SK-N-SH treated with all-trans-retinoic acid at 6 μM for 48 hours (cell line): ENCODE measurements at regions not wholly inside any gene's neighbourhood (a gene's known extent, or its start where the extent isn't known, plus 50 kb on each side); places are given as distances from the start of the nearest gene placed in this dataset.

Source experiments
- ATAC-seq: fragments of 200-7000 bp; cut with Tn5 transposase; 3 replicates; pipeline ENCODE4 v1.9.1; 2020; ENCODE audit warnings: mild to moderate bottlenecking, moderate library complexity
- ARNTL ChIP-seq: fragments of 450-650 bp; formaldehyde crosslinking; IDR thresholded peaks from 2 replicates; pipeline ENCODE4 v1.5.0; 2020; ENCODE audit warnings: low read depth, mild to moderate bottlenecking, moderate library complexity, borderline replicate concordance
- BACH2 ChIP-seq: fragments of 250-450 bp; sonication (Bioruptor Pico); IDR thresholded peaks from 2 replicates; pipeline ENCODE4 v1.9.0; 2021; ENCODE audit warnings: mild to moderate bottlenecking, borderline replicate concordance
- CSRNP3 ChIP-seq: fragments of 250-450 bp; sonication (Bioruptor Pico); IDR thresholded peaks from 2 replicates; pipeline ENCODE4 v1.5.1; 2021; ENCODE audit warnings: mild to moderate bottlenecking, moderate library complexity
- ESRRG ChIP-seq: fragments of 250-450 bp; sonication (Bioruptor Pico); IDR thresholded peaks from 2 replicates; pipeline ENCODE4 v1.6.1; 2021; ENCODE audit warnings: mild to moderate bottlenecking
- ISL1 ChIP-seq: fragments of 250-450 bp; sonication (Bioruptor Pico); IDR thresholded peaks from 2 replicates; pipeline ENCODE4 v2.1.2; 2022; ENCODE audit warnings: mild to moderate bottlenecking, moderate library complexity
- OSR1 ChIP-seq: fragments of 250-450 bp; sonication (Bioruptor Pico); IDR thresholded peaks from 2 replicates; pipeline ENCODE4 v1.8.0; 2022; ENCODE audit warnings: moderate library complexity, mild to moderate bottlenecking, inconsistent platforms
- PPARA ChIP-seq: fragments of 250-450 bp; sonication (Bioruptor Pico); IDR thresholded peaks from 2 replicates; pipeline ENCODE4 v1.5.0; 2020; ENCODE audit warnings: mild to moderate bottlenecking, borderline replicate concordance
- RARB ChIP-seq: fragments of 250-450 bp; sonication (Bioruptor Pico); IDR thresholded peaks from 2 replicates; pipeline ENCODE4 v1.8.0; 2021; ENCODE audit warnings: mild to moderate bottlenecking, moderate library complexity
- SNAI2 ChIP-seq: fragments of 250-450 bp; sonication (Bioruptor Pico); IDR thresholded peaks from 2 replicates; pipeline ENCODE4 v1.5.0; 2020; ENCODE audit warnings: mild to moderate bottlenecking, moderate library complexity
- TCF4 ChIP-seq: fragments of 250-450 bp; sonication (Bioruptor Pico); IDR thresholded peaks from 2 replicates; pipeline ENCODE4 v1.8.0; 2021; ENCODE audit warnings: mild to moderate bottlenecking, moderate library complexity, borderline replicate concordance
- TOX ChIP-seq: fragments of 250-450 bp; sonication (Bioruptor Pico); IDR thresholded peaks from 2 replicates; pipeline ENCODE4 v1.8.0; 2021; ENCODE audit warnings: mild to moderate bottlenecking, moderate library complexity, borderline replicate concordance
- TSHZ2 ChIP-seq: fragments of 250-450 bp; sonication (Bioruptor Pico); IDR thresholded peaks from 2 replicates; pipeline ENCODE4 v1.5.0; 2020; ENCODE audit warnings: mild to moderate bottlenecking, moderate library complexity
- ZFP30 ChIP-seq: fragments of 450-650 bp; formaldehyde crosslinking; IDR thresholded peaks from 2 replicates; pipeline ENCODE4 v1.5.0; 2022; ENCODE audit warnings: mild to moderate bottlenecking, moderate library complexity
- ZNF565 ChIP-seq: fragments of 450-650 bp; formaldehyde crosslinking; conservative IDR thresholded peaks from 2 replicates; pipeline ENCODE4 v1.5.0; 2020; ENCODE audit warnings: low read depth, mild to moderate bottlenecking, moderate library complexity
- ZNF70 ChIP-seq: fragments of 450-650 bp; formaldehyde crosslinking; IDR thresholded peaks from 2 replicates; pipeline ENCODE4 v1.5.0; 2020; ENCODE audit warnings: mild to moderate bottlenecking, moderate library complexity
- ZNF8 ChIP-seq: fragments of 450-650 bp; formaldehyde crosslinking; IDR thresholded peaks from 2 replicates; pipeline ENCODE4 v1.5.0; 2020; ENCODE audit warnings: mild to moderate bottlenecking, moderate library complexity
- TF ChIP-seq, protein P1 (sequence below): fragments of 250-450 bp; sonication (Bioruptor Pico); IDR thresholded peaks from 2 replicates; pipeline ENCODE4 v1.8.0; 2020; ENCODE audit warnings: mild to moderate bottlenecking, moderate library complexity, borderline replicate concordance
- TF ChIP-seq, protein P2 (sequence below): fragments of 250-450 bp; sonication (Bioruptor Pico); IDR thresholded peaks from 2 replicates; pipeline ENCODE4 v1.5.1; 2020; ENCODE audit warnings: low read depth, mild to moderate bottlenecking, moderate library complexity

DNA sequence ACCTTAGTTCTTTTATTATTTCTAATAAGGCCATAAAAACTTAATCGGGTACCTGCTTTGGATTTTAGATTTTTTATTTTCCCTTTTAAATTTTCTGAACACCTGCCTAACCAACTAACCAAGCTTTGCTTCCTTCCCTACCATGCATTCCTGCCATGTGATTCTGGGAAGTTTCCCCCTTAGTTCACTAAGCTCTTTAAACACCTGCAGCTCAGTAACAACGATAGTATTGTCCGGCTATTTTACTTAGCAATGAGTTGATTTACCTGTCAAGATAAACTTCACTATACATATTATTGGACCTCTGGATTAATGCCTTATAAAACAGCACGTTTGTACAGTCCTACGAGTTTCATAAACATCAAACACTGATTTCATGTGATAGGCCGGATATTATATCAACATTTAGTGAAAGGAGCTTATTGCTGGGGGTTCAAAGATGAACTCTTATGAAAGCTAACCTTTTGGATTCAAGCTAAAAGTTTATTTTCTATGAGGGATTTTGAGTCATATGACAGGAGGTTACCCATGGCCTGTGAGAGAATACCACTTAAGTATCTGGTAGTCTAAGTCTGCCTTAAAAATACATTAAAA lies 81.0 kb upstream of the STARD13 start (continued):
- TF ChIP-seq BACH2 (no peak), OSR1 (CRISPR knock-in tag) (no peak), TOX (CRISPR knock-in tag) (no peak), ISL1 (CRISPR knock-in tag) (no peak), PPARA (CRISPR knock-in tag) (no peak)
- TF ChIP-seq, protein P1, sequence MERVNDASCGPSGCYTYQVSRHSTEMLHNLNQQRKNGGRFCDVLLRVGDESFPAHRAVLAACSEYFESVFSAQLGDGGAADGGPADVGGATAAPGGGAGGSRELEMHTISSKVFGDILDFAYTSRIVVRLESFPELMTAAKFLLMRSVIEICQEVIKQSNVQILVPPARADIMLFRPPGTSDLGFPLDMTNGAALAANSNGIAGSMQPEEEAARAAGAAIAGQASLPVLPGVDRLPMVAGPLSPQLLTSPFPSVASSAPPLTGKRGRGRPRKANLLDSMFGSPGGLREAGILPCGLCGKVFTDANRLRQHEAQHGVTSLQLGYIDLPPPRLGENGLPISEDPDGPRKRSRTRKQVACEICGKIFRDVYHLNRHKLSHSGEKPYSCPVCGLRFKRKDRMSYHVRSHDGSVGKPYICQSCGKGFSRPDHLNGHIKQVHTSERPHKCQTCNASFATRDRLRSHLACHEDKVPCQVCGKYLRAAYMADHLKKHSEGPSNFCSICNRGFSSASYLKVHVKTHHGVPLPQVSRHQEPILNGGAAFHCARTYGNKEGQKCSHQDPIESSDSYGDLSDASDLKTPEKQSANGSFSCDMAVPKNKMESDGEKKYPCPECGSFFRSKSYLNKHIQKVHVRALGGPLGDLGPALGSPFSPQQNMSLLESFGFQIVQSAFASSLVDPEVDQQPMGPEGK (CRISPR knock-in tag): no peak

GRCh38 chr13:33367171-33367895 lies 81.8 kb upstream of the STARD13 start:
- peak; percentile 50; the same call in 2 of the 3 replicates for ATAC-seq
- TF ChIP-seq ISL1 (CRISPR knock-in tag) (peak; percentile 44; the same call in 1 of the 2 replicates), ZNF8 (CRISPR knock-in tag) (no peak)

DNA sequence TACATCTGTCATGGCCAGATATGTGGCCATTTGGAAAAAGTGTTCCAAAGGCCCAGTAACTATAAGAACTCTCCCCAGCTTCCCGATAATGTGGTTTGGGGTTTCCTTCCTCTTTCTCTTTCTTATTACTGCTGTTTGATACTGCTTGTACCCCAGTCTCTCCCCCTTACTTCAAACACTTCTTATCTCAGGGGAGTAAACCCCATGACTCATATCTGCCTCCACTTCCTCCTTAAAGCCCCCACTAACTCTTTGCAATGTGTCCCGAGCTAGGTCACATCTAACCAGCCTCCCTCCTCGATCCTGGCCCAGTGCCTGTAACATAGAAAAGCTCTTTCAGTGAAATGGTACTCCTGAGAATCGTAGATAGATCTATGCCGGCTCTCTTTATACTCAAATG lies 82.4 kb upstream of the STARD13 start:
- no peak for TF ChIP-seq ZFP30 (CRISPR knock-in tag)
- no peak for TF ChIP-seq ESRRG
- TF ChIP-seq TOX (CRISPR knock-in tag): no peak
- TF ChIP-seq TSHZ2 (CRISPR knock-in tag): no peak
- no peak for TF ChIP-seq ZNF8 (CRISPR knock-in tag)
- no peak for TF ChIP-seq RARB (CRISPR knock-in tag)
- TF ChIP-seq ZNF565 (CRISPR knock-in tag): no peak
- no peak for TF ChIP-seq ZNF70 (CRISPR knock-in tag)
- TF ChIP-seq TCF4 (CRISPR knock-in tag): no peak
- TF ChIP-seq, protein P2, sequence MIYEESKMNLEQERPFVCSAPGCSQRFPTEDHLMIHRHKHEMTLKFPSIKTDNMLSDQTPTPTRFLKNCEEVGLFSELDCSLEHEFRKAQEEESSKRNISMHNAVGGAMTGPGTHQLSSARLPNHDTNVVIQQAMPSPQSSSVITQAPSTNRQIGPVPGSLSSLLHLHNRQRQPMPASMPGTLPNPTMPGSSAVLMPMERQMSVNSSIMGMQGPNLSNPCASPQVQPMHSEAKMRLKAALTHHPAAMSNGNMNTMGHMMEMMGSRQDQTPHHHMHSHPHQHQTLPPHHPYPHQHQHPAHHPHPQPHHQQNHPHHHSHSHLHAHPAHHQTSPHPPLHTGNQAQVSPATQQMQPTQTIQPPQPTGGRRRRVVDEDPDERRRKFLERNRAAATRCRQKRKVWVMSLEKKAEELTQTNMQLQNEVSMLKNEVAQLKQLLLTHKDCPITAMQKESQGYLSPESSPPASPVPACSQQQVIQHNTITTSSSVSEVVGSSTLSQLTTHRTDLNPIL (CRISPR knock-in tag): no peak
- TF ChIP-seq ARNTL (CRISPR knock-in tag): no peak
- TF ChIP-seq SNAI2: no peak
- no peak for TF ChIP-seq CSRNP3 (CRISPR knock-in tag)
- peak; percentile 24; the same call in 2 of the 3 replicates for ATAC-seq

DNA sequence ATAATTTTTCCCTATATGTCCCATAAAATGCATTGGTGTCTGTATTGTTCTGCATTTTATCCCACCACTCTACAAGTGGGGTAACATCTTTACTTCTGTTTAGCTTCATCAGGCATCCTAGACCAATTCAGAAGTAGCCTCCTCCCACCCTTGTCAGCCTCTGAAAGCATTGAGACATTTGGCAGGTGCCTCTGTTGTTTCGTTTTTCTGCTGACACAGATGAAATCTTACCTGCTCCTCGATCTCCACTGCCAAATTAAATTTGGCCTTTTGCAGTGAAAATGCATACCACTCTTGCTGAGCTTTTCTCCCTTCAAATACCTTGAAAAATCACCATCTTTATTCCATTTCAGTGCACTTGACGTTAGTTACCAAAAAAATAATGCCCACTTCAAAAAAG lies 83.5 kb upstream of the STARD13 start:
- no peak for ATAC-seq
- TF ChIP-seq CSRNP3 (CRISPR knock-in tag): no peak
- peak; percentile 49 for TF ChIP-seq ZNF8 (CRISPR knock-in tag)
- TF ChIP-seq, all 23 proteins: peak for 1
